Suprapubic skin (tissue), 4 donors: ENCODE measurements at regions not wholly inside any gene's neighbourhood (a gene's known extent, or its start where the extent isn't known, plus 50 kb on each side); places are given as distances from the start of the nearest gene placed in this dataset.

Source experiments
- DNase-seq, 2 donors: peaks; one replicate each; pipeline ENCODE4 v3.0.0-alpha.2; 2019; ENCODE audit warnings: low spot score in 2 of 2
- H3K27ac ChIP-seq: fragments of 200-600 bp; sonication (generic); one replicate; pipeline ENCODE4 v1.5.1; 2019
- H3K27me3 ChIP-seq: fragments of 200-600 bp; sonication (generic); one replicate; pipeline ENCODE4 v1.5.1; 2019
- H3K36me3 ChIP-seq: fragments of 200-600 bp; sonication (generic); one replicate; pipeline ENCODE4 v1.5.1; 2019
- H3K4me1 ChIP-seq: fragments of 200-600 bp; sonication (generic); one replicate; pipeline ENCODE4 v1.5.1; 2019
- H3K4me3 ChIP-seq: fragments of 200-600 bp; sonication (generic); one replicate; pipeline ENCODE4 v1.5.1; 2019; ENCODE audit warnings: mild to moderate bottlenecking
- H3K9me3 ChIP-seq: fragments of 200-600 bp; sonication (generic); one replicate; pipeline ENCODE4 v1.5.1; 2019
- CTCF ChIP-seq, 2 donors: fragments of 200-600 bp in 1 of 2; fragments of 450-650 bp in 1 of 2; sonication (generic) in 1 of 2; IDR thresholded peaks; one replicate each; pipeline ENCODE4 v1.5.1; 2016 to 2019; ENCODE audit warnings: antibody characterized with exemption in 2 of 2, mild to moderate bottlenecking in 1 of 2, moderate library complexity in 1 of 2
- EP300 ChIP-seq: sonication (generic); formaldehyde crosslinking; IDR thresholded peaks from one replicate; pipeline ENCODE4 v1.6.1; 2017; ENCODE audit warnings: antibody characterized with exemption
- POLR2A ChIP-seq, 2 donors: fragments of 450-650 bp; IDR thresholded peaks; one replicate each; pipeline ENCODE4 v1.6.1; 2017; ENCODE audit warnings: antibody characterized with exemption in 2 of 2, mild to moderate bottlenecking in 2 of 2, moderate library complexity in 2 of 2
- POLR2AphosphoS5 ChIP-seq, 3 donors: sonication (generic); formaldehyde crosslinking; IDR thresholded peaks; one replicate each; pipeline ENCODE4 v1.6.1; 2017; ENCODE audit warnings: antibody characterized with exemption in 3 of 3
- WGBS: methylation state at CpG from one replicate; pipeline ENCODE4 v1.1.5; 2018; 5-methylcytosine and 5-hydroxymethylcytosine counted together

DNA sequence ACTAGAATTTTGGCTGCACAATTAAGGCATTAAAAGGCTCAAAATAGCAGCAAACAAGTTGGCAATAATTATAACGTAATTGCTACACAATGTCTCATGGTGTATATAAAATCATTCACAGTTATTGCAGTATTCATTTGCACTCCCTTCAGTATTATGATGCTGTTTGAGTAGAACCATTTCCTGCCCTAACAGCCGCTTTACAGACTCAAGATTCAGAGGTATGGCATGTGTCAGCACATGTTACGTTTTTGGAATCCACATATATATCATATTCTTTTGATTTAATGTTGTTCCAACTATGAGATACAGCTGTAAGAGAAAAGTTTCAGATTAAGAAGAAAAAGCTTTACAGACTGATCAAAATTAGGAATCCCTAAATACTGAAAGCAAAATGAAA is 56.3 kb upstream of the NCKAP5 start:
- 59% methylated on average over 3 of the region's 3 CpGs for WGBS
- no peaks in the 10 kb centered on the region for H3K4me1 ChIP-seq
- no peaks in the 10 kb centered on the region for H3K36me3 ChIP-seq
- H3K4me3 ChIP-seq = no peak overlapping the region
- no peak overlapping the region for H3K27ac ChIP-seq
- DNase-seq = no peak
- no peaks in the 10 kb centered on the region for H3K27me3 ChIP-seq
- TF ChIP-seq POLR2A (IDR thresholded peaks at IDR 0.05) (no peak), EP300 (no peak), CTCF (IDR thresholded peaks at IDR 0.05) (no peak), POLR2AphosphoS5 (IDR thresholded peaks at IDR 0.05) (no peak)
- no peaks in the 10 kb centered on the region for H3K9me3 ChIP-seq

GRCh38 chr2:133627741-133628140 is 59.5 kb upstream of the NCKAP5 start:
- no peak for TF ChIP-seq EP300
- TF ChIP-seq POLR2A (IDR thresholded peaks at IDR 0.05) = no peak
- no peak for TF ChIP-seq CTCF (IDR thresholded peaks at IDR 0.05)
- no peak for TF ChIP-seq POLR2AphosphoS5 (IDR thresholded peaks at IDR 0.05)
- Histone ChIP-seq H3K27me3 (no peaks in the 10 kb centered on the region), H3K36me3 (no peaks in the 10 kb centered on the region), H3K4me3 (no peak overlapping the region), H3K27ac (no peak overlapping the region), H3K4me1 (no peaks in the 10 kb centered on the region), H3K9me3 (no peaks in the 10 kb centered on the region)
- 81% methylated on average over 1 of the region's 1 CpG for WGBS
- no peak for DNase-seq

DNA sequence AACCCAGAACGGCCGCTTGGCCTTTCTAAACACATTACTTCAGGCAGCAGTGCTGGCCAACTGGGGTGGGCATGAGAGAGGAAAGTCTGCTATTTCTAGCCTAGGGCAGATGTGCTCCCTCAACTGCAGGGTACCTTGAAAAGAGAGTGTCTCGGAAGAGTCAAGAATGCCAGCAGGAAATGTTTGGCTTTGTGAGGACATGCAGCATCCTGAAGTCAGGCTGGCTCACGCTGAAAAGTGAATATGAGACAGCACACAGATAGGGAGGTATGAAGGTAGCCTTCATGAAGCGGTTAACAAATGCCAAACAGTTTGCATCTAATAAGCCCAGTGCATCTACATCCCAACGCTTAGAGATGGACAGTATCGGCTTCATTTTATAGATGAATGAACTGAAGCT is 65.0 kb upstream of the NCKAP5 start:
- 87% methylated on average over 7 of the region's 7 CpGs for WGBS
- H3K36me3 ChIP-seq = no peaks in the 10 kb centered on the region
- no peak for DNase-seq
- no peak overlapping the region for H3K27ac ChIP-seq
- TF ChIP-seq CTCF (IDR thresholded peaks at IDR 0.05) = no peak
- no peak for TF ChIP-seq POLR2A (IDR thresholded peaks at IDR 0.05)
- no peak for TF ChIP-seq POLR2AphosphoS5 (IDR thresholded peaks at IDR 0.05)
- no peak for TF ChIP-seq EP300
- no peaks in the 10 kb centered on the region for H3K27me3 ChIP-seq
- H3K4me1 ChIP-seq = peaks cover 11% of the 10 kb centered on the region
- H3K4me3 ChIP-seq = no peak overlapping the region
- H3K9me3 ChIP-seq = no peaks in the 10 kb centered on the region

- Histone ChIP-seq H3K36me3 (no peaks in the 10 kb centered on the region), H3K4me1 (peaks cover 11% of the 10 kb centered on the region), H3K9me3 (no peaks in the 10 kb centered on the region), H3K4me3 (peak overlapping the region; percentile 15), H3K27me3 (no peaks in the 10 kb centered on the region), H3K27ac (no peak overlapping the region)
- no peak for TF ChIP-seq POLR2A (IDR thresholded peaks at IDR 0.05)
- TF ChIP-seq POLR2AphosphoS5 (IDR thresholded peaks at IDR 0.05) = no peak
- no peak for TF ChIP-seq CTCF (IDR thresholded peaks at IDR 0.05)
- TF ChIP-seq EP300 = no peak
- no peak for DNase-seq
- WGBS = 43% methylated on average over 8 of the region's 8 CpGs
Measured at GRCh38 chr2:133633881-133634409, 65.7 kb upstream of the NCKAP5 start.

GRCh38 chr2:133635131-133635530 is 66.9 kb upstream of the NCKAP5 start:
- DNase-seq = no peak
- Histone ChIP-seq H3K27ac (no peak overlapping the region), H3K4me1 (peaks cover 11% of the 10 kb centered on the region), H3K36me3 (no peaks in the 10 kb centered on the region), H3K27me3 (no peaks in the 10 kb centered on the region), H3K4me3 (no peak overlapping the region), H3K9me3 (no peaks in the 10 kb centered on the region)
- TF ChIP-seq POLR2AphosphoS5 (IDR thresholded peaks at IDR 0.05) (no peak), POLR2A (IDR thresholded peaks at IDR 0.05) (no peak), EP300 (no peak), CTCF (IDR thresholded peaks at IDR 0.05) (no peak)
